Body of pancreas (tissue), 4 donors: ENCODE measurements at regions not wholly inside any gene's neighbourhood (a gene's known extent, or its start where the extent isn't known, plus 50 kb on each side); places are given as distances from the start of the nearest gene placed in this dataset.

ENCODE experiments used
- ATAC-seq: fragments of 150-250 bp; one replicate; pipeline ENCODE4 v1.9.1; 2016
- DNase-seq, 4 donors: peaks; one replicate each; pipeline ENCODE4 v3.0.0-alpha.2; 2019
- H3K27ac ChIP-seq, 4 donors: fragments of 200-600 bp; sonication (generic); 1 replicate in 3 of 4; 2 replicates in 1 of 4; pipeline versions ENCODE4 v1.5.1 to v1.6.1; 2016 to 2019; ENCODE audit warnings: mild to moderate bottlenecking in 1 of 4, mixed read lengths in 1 of 4, moderate library complexity in 1 of 4
- H3K27me3 ChIP-seq, 2 donors: fragments of 200-600 bp; sonication (generic); one replicate each; pipeline ENCODE4 v1.6.0; 2016; ENCODE audit warnings: mild to moderate bottlenecking in 1 of 2
- H3K36me3 ChIP-seq, 2 donors: fragments of 200-600 bp; sonication (generic); replicated peaks in 1 of 2; 2 replicates each; pipeline ENCODE4 v1.5.1; 2016; ENCODE audit warnings: low read depth in 2 of 2; ENCODE audit not compliant: insufficient read depth in 1 of 2
- H3K4me1 ChIP-seq: fragments of 200-600 bp; sonication (generic); one replicate; pipeline ENCODE4 v1.6.0; 2016
- H3K4me3 ChIP-seq, 2 donors: fragments of 200-600 bp; sonication (generic); 1 replicate in 1 of 2; 2 replicates in 1 of 2; pipeline ENCODE4 v1.5.1; 2016 to 2019
- H3K9me3 ChIP-seq, 3 donors: fragments of 200-600 bp; sonication (generic); 1 replicate in 2 of 3; 2 replicates in 1 of 3; pipeline ENCODE4 v1.5.1; 2016
- CTCF ChIP-seq, 7 experiments: fragments of 450-650 bp in 4 of 7; fragments of 200-600 bp in 3 of 7; sonication (generic) in 3 of 7; IDR thresholded peaks; one replicate each; pipeline ENCODE4 v1.5.1; 2016 to 2019; ENCODE audit warnings: antibody characterized with exemption in 7 of 7
- POLR2A ChIP-seq, 3 donors: fragments of 450-650 bp; IDR thresholded peaks; one replicate each; pipeline ENCODE4 v1.6.1; 2016; ENCODE audit warnings: antibody characterized with exemption in 3 of 3, mild to moderate bottlenecking in 2 of 3
- WGBS, 2 donors: methylation state at CpG; one replicate each; pipeline ENCODE4 v1.1.5; 2017; 5-methylcytosine and 5-hydroxymethylcytosine counted together
- intact Hi-C: fragments of 100-400 bp; cut with DNase I; formaldehyde crosslinking; loops from one replicate; pipeline ENCODE4 v1.15.1; 2023

DNA sequence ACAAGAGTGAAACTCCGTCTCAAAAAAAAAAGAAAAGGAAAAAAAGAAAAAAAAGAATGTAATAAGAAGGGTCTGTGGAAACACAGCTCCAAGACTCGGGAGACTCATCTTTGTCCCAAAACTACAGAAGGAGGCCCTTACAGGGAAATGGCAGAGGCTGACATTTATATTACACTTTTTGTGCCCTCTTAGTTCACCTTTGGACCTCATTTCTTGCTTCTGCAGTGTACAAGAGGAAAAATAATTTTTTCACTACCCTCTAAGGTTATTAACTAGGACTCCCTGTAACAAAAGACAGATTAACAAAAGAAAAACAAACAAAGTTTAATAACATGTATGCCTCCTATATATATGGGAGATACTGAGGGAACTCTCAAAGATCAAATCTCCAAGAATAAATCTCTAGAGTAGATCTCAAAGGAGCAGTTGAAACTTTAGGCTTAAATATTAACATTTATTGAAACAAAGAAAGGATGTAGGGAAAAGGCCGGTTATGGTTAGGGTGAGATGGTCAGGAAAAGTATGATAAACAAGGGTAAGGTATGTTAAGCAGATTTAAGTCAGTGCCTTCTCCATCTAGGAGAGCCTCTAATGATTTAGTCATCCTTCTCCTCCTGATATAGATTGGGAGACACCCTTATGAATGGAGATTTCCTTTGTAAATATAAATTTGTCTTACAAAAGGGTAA, 121.3 kb upstream of the JADE1 start:
- H3K27ac ChIP-seq, result no peak overlapping the region
- H3K4me3 ChIP-seq, result no peak overlapping the region
- DNase-seq, result no peak
- no peaks in the 10 kb centered on the region for H3K27me3 ChIP-seq
- no peak for ATAC-seq
- H3K9me3 ChIP-seq, result no peaks in the 10 kb centered on the region
- intact Hi-C loops, result no loop called here
- 67 to 70% methylated on average over 3 of the region's 3 CpGs for WGBS, 2 donors
- H3K4me1 ChIP-seq, result no peaks in the 10 kb centered on the region
- TF ChIP-seq POLR2A (IDR thresholded peaks at IDR 0.05) (no peak), CTCF (IDR thresholded peaks at IDR 0.05) (no peak)
- H3K36me3 ChIP-seq, result no peaks in the 10 kb centered on the region

DNA sequence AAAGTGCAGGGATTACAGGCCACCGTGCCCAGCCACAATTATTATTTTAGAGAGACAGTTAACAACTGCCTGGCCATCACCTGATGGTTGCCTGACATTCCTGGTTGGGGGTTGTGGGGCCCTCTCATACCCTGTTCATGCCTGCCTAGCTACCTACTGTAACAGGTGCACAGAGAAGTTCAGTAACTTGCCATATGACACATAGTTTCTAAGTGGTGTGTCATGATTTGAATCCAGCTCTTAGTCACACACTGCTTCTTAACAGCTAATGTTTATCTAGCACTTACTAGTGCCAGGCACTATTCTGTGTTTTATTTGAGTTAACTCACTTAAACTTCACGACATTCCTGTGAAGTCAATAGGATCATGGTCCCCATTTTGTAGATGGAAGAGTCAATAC, 122.7 kb upstream of the JADE1 start:
- H3K36me3 ChIP-seq, result no peaks in the 10 kb centered on the region
- H3K27ac ChIP-seq, result no peak overlapping the region
- intact Hi-C loops, result no loop called here
- H3K4me3 ChIP-seq, result no peak overlapping the region
- TF ChIP-seq POLR2A (IDR thresholded peaks at IDR 0.05), result no peak
- no peaks in the 10 kb centered on the region for H3K27me3 ChIP-seq
- H3K4me1 ChIP-seq, result no peaks in the 10 kb centered on the region
- ATAC-seq, result no peak
- 88 to 91% methylated on average over 2 of the region's 2 CpGs for WGBS, 2 donors
- no peak for DNase-seq
- H3K9me3 ChIP-seq, result no peaks in the 10 kb centered on the region

GRCh38 chr4:128686032-128686465, 123.5 kb upstream of the JADE1 start:
- ATAC-seq (no peak), DNase-seq (no peak)
- no peak overlapping the region for H3K27ac ChIP-seq
- H3K36me3 ChIP-seq, result no peaks in the 10 kb centered on the region
- no peak overlapping the region for H3K4me3 ChIP-seq
- no peaks in the 10 kb centered on the region for H3K4me1 ChIP-seq
- TF ChIP-seq CTCF (IDR thresholded peaks at IDR 0.05) (no peak), POLR2A (IDR thresholded peaks at IDR 0.05) (no peak)
- intact Hi-C loops, result no loop called here
- no peaks in the 10 kb centered on the region for H3K27me3 ChIP-seq
- 69 to 72% methylated on average over 2 of the region's 2 CpGs for WGBS, 2 donors
- H3K9me3 ChIP-seq, result no peaks in the 10 kb centered on the region

- no peak overlapping the region for H3K27ac ChIP-seq
- H3K36me3 ChIP-seq, result no peaks in the 10 kb centered on the region
- no peaks in the 10 kb centered on the region for H3K27me3 ChIP-seq
- no peaks in the 10 kb centered on the region for H3K9me3 ChIP-seq
- no peak for DNase-seq
- WGBS, 2 donors, result 80 to 83% methylated on average over 2 of the region's 2 CpGs
- intact Hi-C loops, result no loop called here
- no peaks in the 10 kb centered on the region for H3K4me1 ChIP-seq
- no peak for ATAC-seq
- H3K4me3 ChIP-seq, result no peak overlapping the region
- no peak for TF ChIP-seq POLR2A (IDR thresholded peaks at IDR 0.05)
- no peak for TF ChIP-seq CTCF (IDR thresholded peaks at IDR 0.05)
Measured at GRCh38 chr4:128684016-128684415, 125.5 kb upstream of the JADE1 start.

- H3K27ac ChIP-seq, result no peak overlapping the region
Measured at GRCh38 chr4:128682942-128683666, 126.4 kb upstream of the JADE1 start.

More at GRCh38 chr4:128682942-128683666, 126.4 kb upstream of the JADE1 start:
- no peak for ATAC-seq
- Histone ChIP-seq H3K4me1 (no peaks in the 10 kb centered on the region), H3K9me3 (no peaks in the 10 kb centered on the region), H3K27me3 (no peaks in the 10 kb centered on the region), H3K36me3 (no peaks in the 10 kb centered on the region), H3K4me3 (no peak overlapping the region)
- intact Hi-C loops, result no loop called here
- 68 to 74% methylated on average over 9 of the region's 9 CpGs for WGBS, 2 donors
- TF ChIP-seq CTCF (IDR thresholded peaks at IDR 0.05) (no peak), POLR2A (IDR thresholded peaks at IDR 0.05) (no peak)
- DNase-seq, result no peak
